Adrenal gland (tissue), 5 donors: ENCODE measurements at regions not wholly inside any gene's neighbourhood (a gene's known extent, or its start where the extent isn't known, plus 50 kb on each side); places are given as distances from the start of the nearest gene placed in this dataset.

Experiments
- POLR2A ChIP-seq, 2 donors: fragments of 450-650 bp; IDR thresholded peaks; one replicate each; pipeline ENCODE4 v1.6.1; 2017; ENCODE audit warnings: antibody characterized with exemption in 2 of 2, mild to moderate bottlenecking in 2 of 2, moderate library complexity in 1 of 2
- TF ChIP-seq, protein P1 (sequence below), 6 experiments: fragments of 450-650 bp in 4 of 6; fragments of 200-600 bp in 2 of 6; sonication (generic) in 1 of 6; IDR thresholded peaks; 1 replicate in 5 of 6; 2 replicates in 1 of 6; pipeline versions ENCODE4 v1.5.1 to v1.8.0; 2016 to 2021; ENCODE audit warnings: antibody characterized with exemption in 6 of 6, mild to moderate bottlenecking in 2 of 6, moderate library complexity in 1 of 6
- donor health status: DM: no; HTN: no; CAD: no.

- TF ChIP-seq, protein P1, sequence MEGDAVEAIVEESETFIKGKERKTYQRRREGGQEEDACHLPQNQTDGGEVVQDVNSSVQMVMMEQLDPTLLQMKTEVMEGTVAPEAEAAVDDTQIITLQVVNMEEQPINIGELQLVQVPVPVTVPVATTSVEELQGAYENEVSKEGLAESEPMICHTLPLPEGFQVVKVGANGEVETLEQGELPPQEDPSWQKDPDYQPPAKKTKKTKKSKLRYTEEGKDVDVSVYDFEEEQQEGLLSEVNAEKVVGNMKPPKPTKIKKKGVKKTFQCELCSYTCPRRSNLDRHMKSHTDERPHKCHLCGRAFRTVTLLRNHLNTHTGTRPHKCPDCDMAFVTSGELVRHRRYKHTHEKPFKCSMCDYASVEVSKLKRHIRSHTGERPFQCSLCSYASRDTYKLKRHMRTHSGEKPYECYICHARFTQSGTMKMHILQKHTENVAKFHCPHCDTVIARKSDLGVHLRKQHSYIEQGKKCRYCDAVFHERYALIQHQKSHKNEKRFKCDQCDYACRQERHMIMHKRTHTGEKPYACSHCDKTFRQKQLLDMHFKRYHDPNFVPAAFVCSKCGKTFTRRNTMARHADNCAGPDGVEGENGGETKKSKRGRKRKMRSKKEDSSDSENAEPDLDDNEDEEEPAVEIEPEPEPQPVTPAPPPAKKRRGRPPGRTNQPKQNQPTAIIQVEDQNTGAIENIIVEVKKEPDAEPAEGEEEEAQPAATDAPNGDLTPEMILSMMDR (IDR thresholded peaks at IDR 0.05) = no peak
- TF ChIP-seq POLR2A (IDR thresholded peaks at IDR 0.05) = no peak
Measured at GRCh38 chr5:67530609-67531255, 334.1 kb upstream of the CD180 start.
